ENCODE measurements at regions not wholly inside any gene's neighbourhood (a gene's known extent, or its start where the extent isn't known, plus 50 kb on each side); places are given as distances from the start of the nearest gene placed in this dataset.

DNA sequence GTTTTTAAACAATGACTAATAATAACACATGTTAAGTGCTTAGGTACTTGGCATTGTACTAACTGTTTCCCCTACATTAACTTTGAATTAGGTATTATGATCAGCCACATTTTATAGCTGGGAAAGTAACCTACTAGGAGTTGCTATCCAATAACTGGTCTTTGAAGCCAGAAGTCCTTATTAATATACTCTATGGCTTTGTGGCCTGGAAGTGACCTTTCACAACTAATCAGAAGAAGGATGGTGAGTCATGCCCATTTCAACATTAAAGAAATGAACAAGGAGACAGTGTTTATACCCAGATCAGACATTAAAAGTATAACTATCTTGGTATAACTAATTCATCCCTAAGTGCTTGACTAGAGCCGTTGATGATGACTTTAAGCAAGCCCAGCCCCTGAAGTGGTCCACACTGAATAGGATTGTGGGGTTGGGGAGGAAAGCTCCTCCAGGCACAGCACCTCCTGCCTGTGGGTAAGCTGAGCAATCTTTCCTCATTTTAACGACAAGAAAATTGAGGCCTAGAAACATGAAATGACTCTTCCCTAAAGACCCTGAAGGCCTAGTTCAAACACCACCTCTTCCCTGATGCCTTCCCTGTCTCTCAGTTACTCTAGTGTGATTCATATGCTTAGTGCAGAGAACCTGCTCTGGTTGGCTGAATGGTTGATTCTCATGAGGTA lies 71.6 kb upstream of the RFX8 start:
- TF ChIP-seq, protein P1, sequence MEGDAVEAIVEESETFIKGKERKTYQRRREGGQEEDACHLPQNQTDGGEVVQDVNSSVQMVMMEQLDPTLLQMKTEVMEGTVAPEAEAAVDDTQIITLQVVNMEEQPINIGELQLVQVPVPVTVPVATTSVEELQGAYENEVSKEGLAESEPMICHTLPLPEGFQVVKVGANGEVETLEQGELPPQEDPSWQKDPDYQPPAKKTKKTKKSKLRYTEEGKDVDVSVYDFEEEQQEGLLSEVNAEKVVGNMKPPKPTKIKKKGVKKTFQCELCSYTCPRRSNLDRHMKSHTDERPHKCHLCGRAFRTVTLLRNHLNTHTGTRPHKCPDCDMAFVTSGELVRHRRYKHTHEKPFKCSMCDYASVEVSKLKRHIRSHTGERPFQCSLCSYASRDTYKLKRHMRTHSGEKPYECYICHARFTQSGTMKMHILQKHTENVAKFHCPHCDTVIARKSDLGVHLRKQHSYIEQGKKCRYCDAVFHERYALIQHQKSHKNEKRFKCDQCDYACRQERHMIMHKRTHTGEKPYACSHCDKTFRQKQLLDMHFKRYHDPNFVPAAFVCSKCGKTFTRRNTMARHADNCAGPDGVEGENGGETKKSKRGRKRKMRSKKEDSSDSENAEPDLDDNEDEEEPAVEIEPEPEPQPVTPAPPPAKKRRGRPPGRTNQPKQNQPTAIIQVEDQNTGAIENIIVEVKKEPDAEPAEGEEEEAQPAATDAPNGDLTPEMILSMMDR (IDR thresholded peaks at IDR 0.05) = no peak
- TF ChIP-seq POLR2AphosphoS5 (IDR thresholded peaks at IDR 0.05) (no peak), POLR2A (IDR thresholded peaks at IDR 0.05) (no peak), EP300 (IDR thresholded peaks at IDR 0.05) (no peak)
